CD14-positive monocyte (primary cell): ENCODE measurements at regions not wholly inside any gene's neighbourhood (a gene's known extent, or its start where the extent isn't known, plus 50 kb on each side); places are given as distances from the start of the nearest gene placed in this dataset.

Experiments
- DNase-seq, 3 donors: peaks; one replicate each; pipeline ENCODE4 v3.0.0-alpha.2; 2011 to 2022
- H2AFZ ChIP-seq: 2 replicates; pipeline ENCODE4 v1.6.0; 2012; ENCODE audit warnings: mild to moderate bottlenecking, low read depth, low read length, inconsistent platforms; ENCODE audit not compliant: insufficient read depth, poor library complexity, severe bottlenecking
- H3K27ac ChIP-seq, 2 donors: 1 replicate in 1 of 2; 2 replicates in 1 of 2; pipeline ENCODE4 v1.5.1; 2012 to 2013; ENCODE audit warnings: low read length in 2 of 2, control low read depth in 1 of 2, inconsistent platforms in 1 of 2, low read depth in 1 of 2, mild to moderate bottlenecking in 1 of 2
- H3K27me3 ChIP-seq, 2 donors: one replicate each; pipeline versions ENCODE4 v1.6.0 to v1.6.1; 2011 to 2013; ENCODE audit warnings: low read length in 2 of 2; ENCODE audit not compliant: control insufficient read depth in 2 of 2, insufficient read depth in 2 of 2
- H3K36me3 ChIP-seq, 2 donors: replicated peaks in 1 of 2; 1 replicate in 1 of 2; 2 replicates in 1 of 2; pipeline versions ENCODE4 v1.5.1 to v1.6.1; 2012 to 2013; ENCODE audit warnings: low read length in 2 of 2, control low read depth in 1 of 2, inconsistent platforms in 1 of 2, mild to moderate bottlenecking in 1 of 2; ENCODE audit not compliant: insufficient read depth in 2 of 2, control insufficient read depth in 1 of 2
- H3K4me1 ChIP-seq, 2 donors: 1 replicate in 1 of 2; 2 replicates in 1 of 2; pipeline versions ENCODE4 v1.5.1 to v1.6.1; 2012 to 2013; ENCODE audit warnings: low read length in 2 of 2, control low read depth in 1 of 2, inconsistent platforms in 1 of 2, mild to moderate bottlenecking in 1 of 2, moderate library complexity in 1 of 2; ENCODE audit not compliant: insufficient read depth in 2 of 2, control insufficient read depth in 1 of 2
- H3K4me2 ChIP-seq: replicated peaks from 2 replicates; pipeline ENCODE3; 2012; ENCODE audit warnings: low read length, moderate library complexity, mild to moderate bottlenecking; ENCODE audit not compliant: poor library complexity, severe bottlenecking; ENCODE audit errors: extremely low read depth
- H3K4me3 ChIP-seq, 3 experiments: fragments of 200-600 bp in 1 of 3; sonication (generic) in 1 of 3; replicated peaks in 1 of 3; 1 replicate in 2 of 3; 2 replicates in 1 of 3; pipeline ENCODE4 v1.5.1; 2011 to 2013; ENCODE audit warnings: low read length in 3 of 3, mild to moderate bottlenecking in 3 of 3, control low read depth in 2 of 3, low read depth in 2 of 3, inconsistent platforms in 1 of 3, moderate library complexity in 1 of 3
- H3K79me2 ChIP-seq: 2 replicates; pipeline ENCODE4 v1.6.0; 2012; ENCODE audit warnings: mild to moderate bottlenecking, control low read depth, inconsistent platforms, low read length, moderate library complexity; ENCODE audit not compliant: insufficient read depth
- H3K9ac ChIP-seq: 2 replicates; pipeline ENCODE4 v1.6.0; 2017; ENCODE audit warnings: low read length, mild to moderate bottlenecking; ENCODE audit not compliant: insufficient read depth, poor library complexity, severe bottlenecking
- H3K9me3 ChIP-seq, 2 donors: replicated peaks in 1 of 2; 1 replicate in 1 of 2; 2 replicates in 1 of 2; pipeline versions ENCODE4 v1.5.1 to v1.6.1; 2012 to 2013; ENCODE audit warnings: low read length in 2 of 2, control low read depth in 1 of 2; ENCODE audit not compliant: control insufficient read depth in 1 of 2, insufficient read depth in 1 of 2
- H4K20me1 ChIP-seq: 2 replicates; pipeline ENCODE4 v1.6.0; 2012; ENCODE audit warnings: mild to moderate bottlenecking, low read length, control low read depth, moderate library complexity; ENCODE audit not compliant: insufficient read depth
- H3K27ac Mint-ChIP-seq, 7 donors: one replicate each; pipeline ENCODE4 v1.8.0; 2020; ENCODE audit warnings: mild to moderate bottlenecking in 7 of 7, mixed read lengths in 7 of 7, moderate library complexity in 6 of 7, inconsistent platforms in 2 of 7
- H3K27me3 Mint-ChIP-seq, 3 donors: one replicate each; pipeline ENCODE4 v1.8.0; 2021 to 2022; ENCODE audit warnings: low read depth in 3 of 3, mild to moderate bottlenecking in 3 of 3, mixed read lengths in 3 of 3, moderate library complexity in 3 of 3, inconsistent platforms in 1 of 3
- H3K36me3 Mint-ChIP-seq, 2 donors: one replicate each; pipeline ENCODE4 v1.8.0; 2020; ENCODE audit warnings: mixed read lengths in 2 of 2, inconsistent platforms in 1 of 2, mild to moderate bottlenecking in 1 of 2
- H3K4me1 Mint-ChIP-seq: one replicate; pipeline ENCODE4 v1.8.0; 2020; ENCODE audit warnings: mild to moderate bottlenecking, mixed read lengths
- H3K4me3 Mint-ChIP-seq, 2 donors: one replicate each; pipeline ENCODE4 v1.8.0; 2020; ENCODE audit warnings: mild to moderate bottlenecking in 2 of 2, mixed read lengths in 2 of 2, moderate library complexity in 1 of 2
- H3K9me3 Mint-ChIP-seq, 7 donors: one replicate each; pipeline ENCODE4 v1.8.0; 2020 to 2022; ENCODE audit warnings: mixed read lengths in 7 of 7, mild to moderate bottlenecking in 6 of 7, moderate library complexity in 6 of 7, inconsistent platforms in 2 of 7
- CTCF ChIP-seq: fragments of 200-600 bp; IDR thresholded peaks from one replicate; pipeline ENCODE4 v1.8.0; 2022; ENCODE audit warnings: antibody characterized with exemption, mild to moderate bottlenecking
- WGBS: methylation state at CpG from one replicate; pipeline ENCODE4 v1.1.5; 2013; ENCODE audit warnings: missing lambda C conversion rate; ENCODE audit not compliant: insufficient coverage; 5-methylcytosine and 5-hydroxymethylcytosine counted together
- intact Hi-C, 2 donors: fragments of 100-400 bp; cut with micrococcal nuclease; formaldehyde crosslinking; loops; one replicate each; pipeline versions ENCODE4 v1.15.0 to v1.15.1; 2023

- no peak overlapping the region for H2AFZ ChIP-seq
- Mint-ChIP-seq H3K27ac (peak overlapping the region in 2 of 7 donors; percentile 11 to 37), H3K27me3 (no peaks in the 10 kb centered on the region), H3K4me1 (peaks cover 16% of the 10 kb centered on the region), H3K4me3 (no peak overlapping the region), H3K9me3 (peaks cover 0 to 7% (median 3%) of the 10 kb centered on the region in 7 donors), H3K36me3 (no peaks in the 10 kb centered on the region)
- H3K36me3 ChIP-seq = no peaks in the 10 kb centered on the region
- peaks cover 0 to 8% of the 10 kb centered on the region in 2 donors for H3K4me1 ChIP-seq
- peaks cover 0 to 6% of the 10 kb centered on the region in 2 donors for H3K9me3 ChIP-seq
- H3K79me2 ChIP-seq = no peaks in the 10 kb centered on the region
- no peak overlapping the region for H3K9ac ChIP-seq
- DNase-seq = no peak
- H4K20me1 ChIP-seq = no peaks in the 10 kb centered on the region
- no peak overlapping the region for H3K4me3 ChIP-seq
- no peak overlapping the region for H3K27ac ChIP-seq
- H3K4me2 ChIP-seq = no peak overlapping the region
- no peaks in the 10 kb centered on the region for H3K27me3 ChIP-seq
- TF ChIP-seq CTCF = no peak
- 97% methylated on average over 7 of the region's 7 CpGs for WGBS
- intact Hi-C loops = no loop called here
Observed at GRCh38 chr7:17097668-17098297, 200.7 kb upstream of the AHR start.

DNA sequence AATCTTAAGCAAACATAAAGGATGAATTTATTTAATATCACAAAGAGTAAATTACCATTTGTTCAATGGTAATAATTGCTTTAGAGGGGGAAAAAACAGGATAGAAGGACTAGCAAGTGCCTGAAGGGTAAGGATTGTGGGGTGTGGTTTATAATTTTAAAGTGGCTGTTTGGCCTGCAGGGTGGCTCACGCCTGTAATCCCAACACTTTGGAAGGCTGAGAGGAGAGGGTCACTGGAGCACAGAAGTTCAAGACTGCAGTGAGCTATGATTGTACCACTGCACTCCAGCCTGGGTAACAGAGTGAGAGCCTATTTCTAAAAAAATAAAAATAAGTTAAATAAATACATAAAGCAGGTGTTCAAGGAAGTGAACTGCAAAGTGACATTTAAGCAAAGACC, 199.9 kb upstream of the AHR start:
- Mint-ChIP-seq H3K36me3 (no peaks in the 10 kb centered on the region), H3K4me3 (no peak overlapping the region), H3K4me1 (peaks cover 12% of the 10 kb centered on the region), H3K9me3 (peaks cover 0 to 7% (median 3%) of the 10 kb centered on the region in 7 donors), H3K27me3 (no peaks in the 10 kb centered on the region), H3K27ac (no peak overlapping the region)
- H3K9me3 ChIP-seq = peaks cover 0 to 6% of the 10 kb centered on the region in 2 donors
- H3K4me3 ChIP-seq = no peak overlapping the region
- H3K79me2 ChIP-seq = no peaks in the 10 kb centered on the region
- no peaks in the 10 kb centered on the region for H3K36me3 ChIP-seq
- intact Hi-C loops = no loop called here
- H3K4me2 ChIP-seq = no peak overlapping the region
- no peak overlapping the region for H3K9ac ChIP-seq
- H3K4me1 ChIP-seq = peaks cover 0 to 4% of the 10 kb centered on the region in 2 donors
- no peak for DNase-seq
- H4K20me1 ChIP-seq = no peaks in the 10 kb centered on the region
- no peaks in the 10 kb centered on the region for H3K27me3 ChIP-seq
- TF ChIP-seq CTCF = no peak
- WGBS = no CpG with 5 or more reads among the region's 1 CpG
- H2AFZ ChIP-seq = no peak overlapping the region
- H3K27ac ChIP-seq = no peak overlapping the region
